SU-DHL-6 (cell line): ENCODE measurements at regions not wholly inside any gene's neighbourhood (a gene's known extent, or its start where the extent isn't known, plus 50 kb on each side); places are given as distances from the start of the nearest gene placed in this dataset.

Experiments
- CTCF ChIP-seq: fragments of 200-600 bp; sonication (generic); IDR thresholded peaks from one replicate; pipeline ENCODE4 v1.5.1; 2017; ENCODE audit warnings: antibody characterized with exemption, mild to moderate bottlenecking, low read length, moderate library complexity; ENCODE audit not compliant: insufficient read depth, poor library complexity, severe bottlenecking
- EZH2phosphoT487 ChIP-seq: fragments of 200-600 bp; sonication (generic), shearing (Covaris generic); conservative IDR thresholded peaks from 2 replicates; pipeline ENCODE4 v1.6.1; 2018; ENCODE audit warnings: mild to moderate bottlenecking, antibody characterized with exemption, low read length, moderate library complexity, mixed read lengths

- TF ChIP-seq CTCF = no peak
- no peak for TF ChIP-seq EZH2phosphoT487
Observed at GRCh38 chrX:43556207-43556606, 99.9 kb upstream of the MAOA start.
